Activated CD4-positive, alpha-beta T cell treated with anti-CD3 and anti-CD28 coated beads, Interleukin-2, amount 10 ng/mL, durations not matched to agents 7 days and 5 days (primary cell): ENCODE measurements at regions not wholly inside any gene's neighbourhood (a gene's known extent, or its start where the extent isn't known, plus 50 kb on each side); places are given as distances from the start of the nearest gene placed in this dataset.

Experiments used
- CTCF ChIA-PET: fragments of 350-600 bp; sonication (Branson Sonifier 250); formaldehyde crosslinking; loops from one replicate; lab custom pipeline; 2021; ENCODE audit warnings: antibody characterized with exemption; lab: Charles Lee
- POLR2A ChIA-PET: fragments of 350-600 bp; sonication (Branson Sonifier 250); formaldehyde crosslinking; loops from one replicate; lab custom pipeline; 2021; ENCODE audit warnings: antibody characterized with exemption; lab: Charles Lee
- DNase-seq: peaks from one replicate; pipeline ENCODE4 v3.0.0-alpha.2; 2020
- H3K27ac Mint-ChIP-seq: one replicate; pipeline ENCODE4 v1.8.0; 2021; ENCODE audit warnings: mild to moderate bottlenecking, moderate library complexity, mixed read lengths
- H3K27me3 Mint-ChIP-seq: one replicate; pipeline ENCODE4 v1.8.0; 2021; ENCODE audit warnings: mixed read lengths
- H3K36me3 Mint-ChIP-seq: one replicate; pipeline ENCODE4 v1.8.0; 2021; ENCODE audit warnings: low read depth, mixed read lengths
- H3K4me1 Mint-ChIP-seq: one replicate; pipeline ENCODE4 v1.8.0; 2021; ENCODE audit warnings: mixed read lengths
- H3K4me3 Mint-ChIP-seq: one replicate; pipeline ENCODE4 v1.8.0; 2021; ENCODE audit warnings: mild to moderate bottlenecking, moderate library complexity, mixed read lengths
- H3K9me3 Mint-ChIP-seq: one replicate; pipeline ENCODE4 v1.8.0; 2021; ENCODE audit warnings: mixed read lengths

DNA sequence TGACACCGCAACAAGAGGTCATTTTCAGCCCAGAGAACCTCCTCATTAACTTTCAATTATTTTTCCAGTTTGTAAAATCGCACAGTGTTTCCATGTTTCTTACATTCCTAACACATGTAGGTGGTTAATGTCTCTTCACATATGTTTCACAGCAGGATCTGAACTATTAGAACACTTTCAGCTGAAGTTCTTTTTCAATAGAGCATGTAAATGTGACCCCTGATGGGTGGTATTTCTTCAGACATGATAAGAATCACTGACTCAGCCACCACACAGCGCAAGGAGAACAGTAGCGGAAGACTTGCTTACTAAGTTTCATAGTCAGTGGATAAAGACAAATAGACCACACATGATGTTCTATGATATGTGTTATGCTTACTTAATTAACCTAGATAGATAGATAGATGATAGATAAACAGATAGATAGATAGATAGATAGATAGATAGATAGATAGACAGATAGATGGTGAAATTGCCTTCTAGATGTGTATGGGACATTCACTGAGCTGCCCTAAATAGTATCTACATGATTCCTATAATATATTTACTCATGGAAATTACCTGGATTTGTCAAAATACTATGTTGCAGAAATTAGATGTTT is 1992.1 kb upstream of the NUDT12 start:
- Mint-ChIP-seq H3K27ac (no peak overlapping the region), H3K36me3 (no peaks in the 10 kb centered on the region), H3K27me3 (no peaks in the 10 kb centered on the region), H3K4me3 (no peak overlapping the region), H3K4me1 (no peaks in the 10 kb centered on the region), H3K9me3 (no peaks in the 10 kb centered on the region)
- POLR2A ChIA-PET: no interaction called here
- no peak for DNase-seq
- CTCF ChIA-PET: no interaction called here

DNA sequence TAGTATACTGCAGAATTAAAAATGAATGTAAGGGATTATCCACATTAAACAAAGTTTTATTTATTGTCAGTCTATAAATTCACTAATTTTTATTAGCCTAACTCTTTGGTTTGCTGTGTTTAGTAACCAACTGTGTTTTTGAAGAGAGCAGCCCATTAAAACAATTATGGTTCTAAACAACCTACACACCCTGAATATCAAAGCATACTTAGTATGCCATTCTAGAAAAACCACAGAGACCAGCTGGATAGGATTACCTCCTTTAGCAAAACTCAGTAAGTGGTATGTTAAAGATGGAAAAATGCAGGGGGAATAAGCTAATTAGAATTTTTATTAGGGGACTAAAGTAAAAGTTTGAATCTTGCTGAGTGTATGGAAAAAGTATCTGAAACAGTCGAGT is 1981.7 kb upstream of the NUDT12 start:
- no peaks in the 10 kb centered on the region for H3K36me3 Mint-ChIP-seq
- H3K4me3 Mint-ChIP-seq: no peak overlapping the region
- ChIA-PET CTCF (no interaction called here), POLR2A (no interaction called here)
- peaks cover 5% of the 10 kb centered on the region for H3K9me3 Mint-ChIP-seq
- no peak for DNase-seq
- no peaks in the 10 kb centered on the region for H3K4me1 Mint-ChIP-seq
- no peaks in the 10 kb centered on the region for H3K27me3 Mint-ChIP-seq
- H3K27ac Mint-ChIP-seq: no peak overlapping the region

DNA sequence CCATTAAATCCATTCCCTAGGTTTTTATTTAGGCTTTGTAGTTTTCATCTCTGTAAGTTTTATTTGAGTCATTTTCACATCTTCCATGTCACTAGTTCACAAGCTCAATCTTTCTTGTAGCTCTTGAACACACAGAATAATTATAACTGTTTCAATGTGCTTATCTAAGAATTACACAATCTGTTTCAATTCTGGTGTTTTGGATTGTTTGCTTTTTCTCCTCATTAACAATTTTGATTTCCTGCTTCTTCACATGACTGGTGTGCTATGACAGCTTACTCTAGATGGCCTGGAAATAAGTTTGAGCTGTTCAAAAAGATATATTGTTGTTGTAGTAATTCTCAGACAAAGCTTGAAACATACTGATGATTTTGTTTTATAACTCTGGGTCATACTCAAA is 1974.1 kb upstream of the NUDT12 start:
- POLR2A ChIA-PET: no interaction called here
- no peaks in the 10 kb centered on the region for H3K4me1 Mint-ChIP-seq

DNA sequence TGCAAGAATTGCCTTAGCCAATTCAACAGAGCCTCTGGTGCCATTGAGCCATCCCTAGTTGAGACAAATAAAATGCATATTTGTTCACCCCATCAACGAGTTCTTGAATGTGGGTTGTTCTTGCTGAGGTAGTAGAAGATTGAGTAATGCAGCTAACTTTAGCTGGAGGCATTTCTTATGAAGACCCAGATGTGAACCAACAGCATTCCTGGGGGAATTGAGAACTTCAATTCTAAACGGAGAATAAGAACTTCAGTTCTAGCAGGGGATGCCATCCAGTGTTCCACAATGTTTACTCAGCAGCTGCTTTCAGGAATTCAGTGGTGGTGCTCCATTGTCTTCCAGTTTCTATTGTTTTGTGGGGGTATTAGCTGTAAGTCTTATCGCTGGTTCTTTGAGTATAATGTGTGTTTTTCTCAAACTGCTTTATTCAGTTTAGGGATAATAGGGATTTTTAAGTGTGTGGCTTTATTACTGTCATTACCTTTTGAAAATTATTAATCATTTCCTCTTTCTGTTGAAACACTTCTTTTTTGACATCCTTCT is 1968.2 kb upstream of the NUDT12 start:
- CTCF ChIA-PET: no interaction called here
- Mint-ChIP-seq H3K27ac (no peak overlapping the region), H3K4me1 (no peaks in the 10 kb centered on the region), H3K9me3 (peaks cover 21% of the 10 kb centered on the region), H3K27me3 (no peaks in the 10 kb centered on the region), H3K4me3 (no peak overlapping the region), H3K36me3 (no peaks in the 10 kb centered on the region)
- POLR2A ChIA-PET: no interaction called here
- DNase-seq: no peak

More for the DNA sequence above, 1974.1 kb upstream of the NUDT12 start:
- CTCF ChIA-PET: no interaction called here
- Mint-ChIP-seq H3K4me3 (no peak overlapping the region), H3K27ac (no peak overlapping the region), H3K9me3 (no peaks in the 10 kb centered on the region), H3K36me3 (no peaks in the 10 kb centered on the region), H3K27me3 (no peaks in the 10 kb centered on the region)
- DNase-seq: no peak

DNA sequence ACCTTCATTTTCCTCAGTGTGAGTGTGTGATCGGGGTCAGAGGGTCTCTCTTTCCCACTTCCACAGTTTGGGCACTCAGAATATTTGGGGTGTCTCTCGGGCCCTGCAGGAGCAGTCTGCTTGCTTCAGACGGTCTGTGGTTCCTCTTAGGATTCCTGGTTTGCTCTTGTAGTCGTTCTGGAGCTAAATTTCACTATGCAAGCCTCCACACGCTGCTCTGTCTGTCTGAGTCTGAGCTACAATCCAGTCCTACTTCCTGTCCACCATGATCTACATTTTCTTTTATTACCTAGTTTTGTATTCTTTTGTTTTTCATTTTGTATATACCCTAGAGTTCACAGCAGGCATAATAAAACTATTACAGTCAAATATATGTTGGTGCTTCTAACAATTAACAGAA is 1967.3 kb upstream of the NUDT12 start:
- Mint-ChIP-seq H3K4me3 (no peak overlapping the region), H3K9me3 (peaks cover 21% of the 10 kb centered on the region), H3K27ac (no peak overlapping the region), H3K4me1 (no peaks in the 10 kb centered on the region), H3K36me3 (no peaks in the 10 kb centered on the region), H3K27me3 (no peaks in the 10 kb centered on the region)
- no peak for DNase-seq
- CTCF ChIA-PET: no interaction called here
- POLR2A ChIA-PET: no interaction called here

DNA sequence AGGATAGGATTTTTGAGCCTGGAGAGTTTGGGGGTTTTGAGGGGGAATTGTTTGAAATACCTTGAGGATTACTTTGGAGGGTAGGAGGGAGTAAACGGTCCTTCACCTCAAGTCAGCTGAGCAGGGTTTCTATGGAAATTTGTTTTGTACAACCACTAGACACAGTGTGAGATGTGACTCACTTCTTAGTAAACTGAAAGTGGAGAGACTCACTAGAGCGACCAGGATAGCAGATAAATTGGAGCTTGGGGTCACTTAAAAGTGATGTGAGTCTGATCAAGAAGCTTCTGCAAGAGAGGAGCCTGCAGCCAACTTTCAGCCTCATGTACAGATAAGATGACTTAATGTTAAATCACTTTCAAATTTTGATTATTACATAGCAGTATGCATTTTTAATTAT is 1945.9 kb upstream of the NUDT12 start:
- no peaks in the 10 kb centered on the region for H3K36me3 Mint-ChIP-seq
- H3K9me3 Mint-ChIP-seq: peaks cover 7% of the 10 kb centered on the region
- H3K27ac Mint-ChIP-seq: no peak overlapping the region
- CTCF ChIA-PET: no interaction called here
- no peaks in the 10 kb centered on the region for H3K4me1 Mint-ChIP-seq
- no peak overlapping the region for H3K4me3 Mint-ChIP-seq
- no peaks in the 10 kb centered on the region for H3K27me3 Mint-ChIP-seq
- POLR2A ChIA-PET: no interaction called here
- no peak for DNase-seq

DNA sequence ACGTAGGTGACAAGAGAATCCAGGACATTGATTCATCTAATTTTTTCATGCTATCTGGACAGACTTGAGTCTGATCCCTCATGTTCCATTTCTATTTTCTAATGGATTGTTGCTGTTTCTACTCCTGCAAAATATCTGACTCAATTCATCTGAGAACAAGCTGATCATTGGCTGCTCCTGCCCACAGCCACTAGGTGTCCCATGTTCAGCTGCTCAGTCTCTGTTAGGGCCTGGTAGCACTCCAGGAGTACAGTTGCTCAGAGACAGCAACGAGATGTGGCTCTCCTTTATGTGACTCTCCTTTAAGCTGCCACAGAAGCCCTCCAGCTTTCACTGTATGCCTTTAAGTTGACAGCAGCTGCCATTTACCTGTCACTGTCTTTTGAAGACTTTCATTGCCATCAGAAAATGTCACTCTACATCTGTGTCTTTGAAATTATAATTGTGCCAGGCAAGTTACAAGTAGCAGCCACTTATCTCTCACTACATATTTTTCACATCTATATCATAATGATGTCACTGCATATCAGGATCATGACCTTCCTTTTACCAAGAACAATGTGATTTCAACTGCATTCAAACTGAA is 1944.2 kb upstream of the NUDT12 start:
- Mint-ChIP-seq H3K4me1 (no peaks in the 10 kb centered on the region), H3K36me3 (no peaks in the 10 kb centered on the region), H3K9me3 (peaks cover 8% of the 10 kb centered on the region), H3K4me3 (no peak overlapping the region), H3K27me3 (no peaks in the 10 kb centered on the region), H3K27ac (no peak overlapping the region)
- CTCF ChIA-PET: no interaction called here
- POLR2A ChIA-PET: no interaction called here
- DNase-seq: no peak

DNA sequence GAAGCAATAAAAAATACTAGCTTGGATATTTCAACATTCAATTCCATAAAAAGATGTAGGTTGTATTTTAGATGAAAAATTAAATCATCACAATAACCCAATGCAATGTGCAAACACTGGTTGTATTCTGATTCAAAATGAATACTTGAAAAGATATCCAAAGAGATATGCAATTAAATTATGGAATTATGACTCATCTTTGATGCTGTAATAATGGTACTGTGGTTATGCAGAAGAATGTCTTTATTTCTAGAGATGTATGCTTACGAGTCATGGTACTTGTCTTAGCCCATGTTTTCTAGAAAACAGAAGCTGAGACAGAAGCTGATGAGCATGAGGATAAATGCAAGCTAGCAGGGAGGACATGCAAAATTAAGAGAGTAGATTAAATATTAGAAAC is 1941.4 kb upstream of the NUDT12 start:
- H3K27ac Mint-ChIP-seq: no peak overlapping the region
- H3K9me3 Mint-ChIP-seq: peaks cover 9% of the 10 kb centered on the region
- ChIA-PET CTCF (no interaction called here), POLR2A (no interaction called here)
- no peaks in the 10 kb centered on the region for H3K4me1 Mint-ChIP-seq
- DNase-seq: no peak
- no peak overlapping the region for H3K4me3 Mint-ChIP-seq
- H3K36me3 Mint-ChIP-seq: no peaks in the 10 kb centered on the region
- no peaks in the 10 kb centered on the region for H3K27me3 Mint-ChIP-seq

DNA sequence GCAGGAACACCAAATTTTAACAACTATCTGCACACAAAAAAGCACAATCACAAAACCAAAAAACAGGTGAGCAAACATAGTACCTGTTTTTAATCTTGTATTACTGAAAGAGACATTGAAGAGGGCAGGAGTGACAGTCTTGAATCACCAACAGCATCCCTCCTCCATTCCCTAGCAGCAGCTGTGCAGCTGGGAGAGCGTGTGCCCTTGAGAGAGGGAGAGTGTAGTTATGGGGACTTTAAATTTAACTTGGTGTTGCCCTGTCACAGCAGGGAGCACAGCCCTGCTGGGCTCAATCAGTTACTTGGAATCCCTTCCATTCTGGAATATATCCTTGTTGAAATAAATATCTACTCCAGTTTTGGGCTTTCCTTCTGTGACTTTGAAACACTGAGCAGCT is 1938.7 kb upstream of the NUDT12 start:
- DNase-seq: no peak
- ChIA-PET POLR2A (no interaction called here), CTCF (no interaction called here)
- Mint-ChIP-seq H3K27me3 (no peaks in the 10 kb centered on the region), H3K4me1 (no peaks in the 10 kb centered on the region), H3K36me3 (no peaks in the 10 kb centered on the region), H3K27ac (no peak overlapping the region), H3K4me3 (no peak overlapping the region), H3K9me3 (peaks cover 10% of the 10 kb centered on the region)

DNA sequence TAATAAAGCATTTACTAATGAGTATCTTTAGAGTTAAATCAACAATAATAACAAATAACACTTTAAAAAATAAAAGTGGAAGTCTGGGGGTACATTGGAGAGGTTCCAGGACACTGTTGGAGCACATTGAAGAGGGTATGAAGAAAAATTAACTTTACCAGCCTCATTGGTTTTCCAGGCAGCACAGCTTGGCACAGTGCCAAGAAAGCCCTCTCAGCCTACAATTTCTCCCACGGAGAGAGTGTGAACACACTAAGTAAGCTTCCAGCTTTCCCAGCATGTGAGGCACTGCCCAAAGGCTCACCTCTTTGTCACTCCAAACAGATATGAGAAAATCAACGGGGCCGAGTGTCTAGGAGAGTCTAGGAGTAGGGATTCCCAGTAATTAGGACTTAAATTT is 1912.8 kb upstream of the NUDT12 start:
- Mint-ChIP-seq H3K4me3 (no peak overlapping the region), H3K9me3 (peaks cover 8% of the 10 kb centered on the region), H3K27me3 (no peaks in the 10 kb centered on the region), H3K36me3 (no peaks in the 10 kb centered on the region), H3K4me1 (no peaks in the 10 kb centered on the region), H3K27ac (no peak overlapping the region)
- no peak for DNase-seq
- CTCF ChIA-PET: no interaction called here
- POLR2A ChIA-PET: no interaction called here

DNA sequence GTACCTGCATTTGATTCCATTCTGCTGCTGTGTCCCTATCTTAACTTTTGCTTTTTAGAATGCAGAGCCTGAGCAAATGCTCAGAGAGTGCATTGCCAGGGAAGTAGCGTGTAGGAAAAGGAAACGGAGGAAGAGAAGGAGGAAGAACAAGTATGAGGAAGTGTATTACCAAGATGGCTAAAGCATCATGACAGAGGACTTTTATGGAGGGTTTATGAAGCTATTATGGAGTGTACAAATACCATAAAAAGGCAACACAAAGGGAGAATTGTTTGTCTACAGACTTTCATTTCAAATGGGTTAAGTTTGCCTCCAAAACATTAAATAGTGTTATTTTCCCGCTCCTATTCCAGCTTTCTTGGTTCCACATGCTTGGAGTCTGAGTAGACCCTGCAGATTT is 1899.8 kb upstream of the NUDT12 start:
- H3K27me3 Mint-ChIP-seq: no peaks in the 10 kb centered on the region
- CTCF ChIA-PET: no interaction called here
- peaks cover 20% of the 10 kb centered on the region for H3K9me3 Mint-ChIP-seq
- H3K36me3 Mint-ChIP-seq: no peaks in the 10 kb centered on the region
- POLR2A ChIA-PET: no interaction called here
- no peaks in the 10 kb centered on the region for H3K4me1 Mint-ChIP-seq
- no peak overlapping the region for H3K27ac Mint-ChIP-seq
- DNase-seq: no peak
- H3K4me3 Mint-ChIP-seq: no peak overlapping the region

DNA sequence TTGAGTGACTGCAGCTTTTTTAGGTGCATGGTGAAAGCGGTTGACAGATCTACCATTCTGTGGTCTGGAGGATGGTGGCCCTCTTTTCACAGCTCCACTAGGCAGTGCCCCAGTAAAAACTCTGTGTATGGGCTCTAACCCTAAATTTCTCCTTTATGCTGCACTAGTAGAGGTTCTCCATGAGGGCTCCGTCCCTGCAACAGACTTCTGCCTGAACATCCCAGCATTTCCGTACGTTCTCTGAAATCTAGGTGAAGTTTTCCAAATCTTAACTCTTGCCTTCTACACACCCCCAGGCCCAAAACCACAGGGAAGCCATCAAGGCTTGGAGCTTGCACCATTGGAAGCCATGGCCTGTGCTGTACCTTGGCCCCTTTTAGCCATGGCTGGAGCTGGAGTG is 1898.1 kb upstream of the NUDT12 start:
- Mint-ChIP-seq H3K9me3 (peaks cover 24% of the 10 kb centered on the region), H3K27ac (no peak overlapping the region), H3K36me3 (no peaks in the 10 kb centered on the region), H3K4me3 (no peak overlapping the region), H3K4me1 (no peaks in the 10 kb centered on the region), H3K27me3 (no peaks in the 10 kb centered on the region)
- CTCF ChIA-PET: no interaction called here
- POLR2A ChIA-PET: no interaction called here
- no peak for DNase-seq

DNA sequence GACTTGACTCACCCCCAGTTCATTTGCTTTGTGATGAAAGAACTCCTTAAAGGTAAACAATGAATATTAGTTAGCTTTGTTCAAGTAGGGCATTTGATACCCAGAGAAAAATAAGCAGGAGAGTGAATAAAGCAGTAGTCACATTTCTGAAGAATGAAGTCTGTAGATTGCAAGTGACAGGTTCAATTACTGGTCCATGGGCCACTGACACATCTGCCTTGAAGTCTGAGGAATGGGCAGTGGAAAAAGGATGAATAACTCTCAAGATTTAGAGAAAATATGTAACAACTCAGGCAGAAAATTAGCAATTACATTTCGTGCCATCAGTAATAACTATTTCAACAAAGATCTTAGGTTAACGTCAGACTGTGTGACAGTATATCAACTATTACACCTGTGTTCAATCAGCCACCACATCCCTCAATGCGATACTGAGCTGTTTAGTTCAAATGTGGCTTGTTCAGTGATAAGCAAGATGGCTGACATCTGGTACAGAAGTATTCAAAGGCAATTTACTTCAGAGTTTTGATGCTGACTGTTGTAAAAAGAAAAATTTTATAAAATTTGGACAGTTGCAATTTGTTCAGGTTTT is 1890.7 kb upstream of the NUDT12 start:
- H3K27ac Mint-ChIP-seq: no peak overlapping the region
- POLR2A ChIA-PET: no interaction called here
- peaks cover 23% of the 10 kb centered on the region for H3K9me3 Mint-ChIP-seq
- no peaks in the 10 kb centered on the region for H3K36me3 Mint-ChIP-seq
- no peaks in the 10 kb centered on the region for H3K27me3 Mint-ChIP-seq
- no peak overlapping the region for H3K4me3 Mint-ChIP-seq
- H3K4me1 Mint-ChIP-seq: no peaks in the 10 kb centered on the region
- no peak for DNase-seq
- CTCF ChIA-PET: no interaction called here

DNA sequence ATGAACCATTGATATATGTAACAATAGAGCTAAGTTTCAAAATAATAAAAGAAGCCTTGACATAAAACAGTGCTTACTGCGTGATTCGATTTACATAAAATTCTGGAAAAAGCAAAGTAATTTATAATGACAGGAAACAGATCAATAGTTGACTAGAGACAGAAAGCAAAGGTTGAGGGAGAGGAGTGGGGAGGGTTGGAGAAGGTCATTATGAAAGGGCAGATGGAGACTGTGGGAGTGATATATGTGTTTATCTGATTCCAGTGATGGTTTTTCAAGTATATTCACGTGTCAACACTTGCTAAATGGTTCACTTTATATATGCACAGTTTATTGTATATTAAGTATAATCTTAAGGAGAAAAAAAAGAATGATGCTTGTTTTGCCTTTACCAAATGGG is 1885.7 kb upstream of the NUDT12 start:
- CTCF ChIA-PET: no interaction called here
- no peaks in the 10 kb centered on the region for H3K4me1 Mint-ChIP-seq
- no peak overlapping the region for H3K4me3 Mint-ChIP-seq
- POLR2A ChIA-PET: no interaction called here
- H3K27ac Mint-ChIP-seq: no peak overlapping the region
- no peaks in the 10 kb centered on the region for H3K27me3 Mint-ChIP-seq
- H3K9me3 Mint-ChIP-seq: peaks cover 23% of the 10 kb centered on the region
- no peak for DNase-seq
- H3K36me3 Mint-ChIP-seq: no peaks in the 10 kb centered on the region
